HCT116 (cell line): ENCODE measurements at regions not wholly inside any gene's neighbourhood (a gene's known extent, or its start where the extent isn't known, plus 50 kb on each side); places are given as distances from the start of the nearest gene placed in this dataset.

Experiments used
- ATAC-seq: fragments of 200-7000 bp; cut with Tn5 transposase; 2 replicates; pipeline ENCODE4 v1.9.1; 2020; ENCODE audit warnings: mild to moderate bottlenecking, moderate library complexity
- BruUV-seq: library from RNA; stranded (reverse); fragments of 400-500 nt; replicated peaks from 2 replicates; lab custom pipeline; 2021; lab: Mats Ljungman, UMichigan
- CTCF ChIA-PET: fragments of 300-600 bp; sonication (Branson Sonifier 250); formaldehyde crosslinking; loops from one replicate; lab custom pipeline; 2021; ENCODE audit warnings: antibody characterized with exemption; lab: Charles Lee
- POLR2A ChIA-PET: fragments of 300-600, 350-600 bp; sonication (Branson Sonifier 250); formaldehyde crosslinking; loops from one replicate; lab custom pipeline; 2021; ENCODE audit warnings: antibody characterized with exemption; lab: Charles Lee
- RAD21 ChIA-PET, 2 experiments: fragments of 300-600 bp; sonication (Branson Sonifier 250); formaldehyde crosslinking; loops; one replicate each; lab custom pipeline; 2023; ENCODE audit warnings: low total read pairs in 2 of 2; ENCODE audit not compliant: uncharacterized antibody in 2 of 2, unreplicated experiment in 2 of 2, low non-redundant PET in 1 of 2; lab: Charles Lee
- DNase-seq: peaks from one replicate; pipeline ENCODE4 v3.0.0-alpha.2; 2010; ENCODE audit warnings: low read depth, low spot score
- H2AFZ ChIP-seq: fragments of 200-600 bp; shearing (Covaris generic), sonication (generic); 2 replicates; pipeline ENCODE4 v1.6.1; 2017; ENCODE audit warnings: low read depth, mixed run types, mixed read lengths, antibody characterized with exemption, low read length; ENCODE audit not compliant: poor library complexity, severe bottlenecking
- H3K27ac ChIP-seq: 2 replicates; pipeline ENCODE4 v1.5.1; 2012; ENCODE audit warnings: low read depth, low read length
- H3K27me3 ChIP-seq: fragments of 200-600 bp; sonication (generic); 2 replicates; pipeline ENCODE4 v1.6.1; 2016; ENCODE audit warnings: mixed run types, low read length, mixed read lengths; ENCODE audit not compliant: insufficient read depth
- H3K36me3 ChIP-seq, 2 experiments: fragments of 200-500 bp in 1 of 2; fragments of 200-600 bp in 1 of 2; sonication (Bioruptor generic) in 1 of 2; sonication (generic) in 1 of 2; 2 replicates each; pipeline versions ENCODE4 v1.5.1 to v1.6.1; 2014 to 2016; ENCODE audit warnings: low read length in 2 of 2, inconsistent platforms in 1 of 2, mixed read lengths in 1 of 2, mixed run types in 1 of 2; ENCODE audit not compliant: insufficient read depth in 2 of 2, control insufficient read depth in 1 of 2
- H3K4me1 ChIP-seq, 2 experiments: fragments of 200-600 bp in 1 of 2; sonication (generic) in 1 of 2; 2 replicates each; pipeline versions ENCODE4 v1.5.1 to v1.6.1; 2012 to 2017; ENCODE audit warnings: low read length in 2 of 2, inconsistent platforms in 1 of 2, mild to moderate bottlenecking in 1 of 2, mixed read lengths in 1 of 2, mixed run types in 1 of 2, moderate library complexity in 1 of 2; ENCODE audit not compliant: insufficient read depth in 2 of 2, control insufficient read depth in 1 of 2
- H3K4me2 ChIP-seq: fragments of 200-600 bp; sonication (generic); 2 replicates; pipeline ENCODE4 v1.6.1; 2017; ENCODE audit warnings: mixed run types, low read length, mixed read lengths
- H3K4me3 ChIP-seq, 2 experiments: fragments of 200-600 bp in 1 of 2; sonication (generic) in 1 of 2; replicated peaks in 1 of 2; 2 replicates each; pipeline ENCODE4 v1.5.1; 2011 to 2016; ENCODE audit warnings: low read length in 2 of 2, control low read depth in 1 of 2, low read depth in 1 of 2, mild to moderate bottlenecking in 1 of 2, mixed read lengths in 1 of 2, mixed run types in 1 of 2
- H3K79me2 ChIP-seq: fragments of 200-600 bp; sonication (generic); 2 replicates; pipeline ENCODE4 v1.6.1; 2017; ENCODE audit warnings: mild to moderate bottlenecking, mixed run types, low read length, moderate library complexity, mixed read lengths; ENCODE audit not compliant: insufficient read depth
- H3K9ac ChIP-seq: fragments of 200-600 bp; sonication (generic); 2 replicates; pipeline ENCODE4 v1.6.1; 2016; ENCODE audit warnings: low read length, mixed read lengths
- H3K9me2 ChIP-seq: fragments of 200-600 bp; sonication (generic), shearing (Covaris generic); 2 replicates; pipeline ENCODE4 v1.6.1; 2017; ENCODE audit warnings: mixed run types, mild to moderate bottlenecking, moderate library complexity; ENCODE audit not compliant: insufficient read depth
- H3K9me3 ChIP-seq, 2 experiments: fragments of 200-500 bp in 1 of 2; fragments of 200-600 bp in 1 of 2; sonication (Bioruptor generic) in 1 of 2; sonication (generic) in 1 of 2; 2 replicates each; pipeline ENCODE4 v1.6.1; 2014 to 2017; ENCODE audit warnings: low read length in 2 of 2, mixed read lengths in 2 of 2, inconsistent platforms in 1 of 2, low read depth in 1 of 2, mild to moderate bottlenecking in 1 of 2, mixed run types in 1 of 2, moderate library complexity in 1 of 2; ENCODE audit not compliant: control insufficient read depth in 1 of 2, insufficient read depth in 1 of 2
- H4K20me1 ChIP-seq: fragments of 200-600 bp; sonication (generic), shearing (Covaris generic); 2 replicates; pipeline ENCODE4 v1.6.1; 2017; ENCODE audit warnings: mixed run types, mild to moderate bottlenecking, moderate library complexity; ENCODE audit not compliant: insufficient read depth
- MAX ChIP-seq: IDR thresholded peaks from 2 replicates; pipeline ENCODE4 v1.6.1; 2012
- TCF7L2 ChIP-seq: IDR thresholded peaks from 2 replicates; pipeline ENCODE4 v1.7.0; 2011; ENCODE audit warnings: borderline replicate concordance, inconsistent platforms; ENCODE audit not compliant: insufficient read depth, insufficient read length; ENCODE audit errors: extremely low read depth
- ZBTB33 ChIP-seq: IDR thresholded peaks from 2 replicates; pipeline ENCODE4 v1.6.1; 2011; ENCODE audit warnings: mild to moderate bottlenecking, low read length, moderate library complexity; ENCODE audit not compliant: insufficient replicate concordance; ENCODE audit errors: extremely low read depth
- intact Hi-C: fragments of 100-400 bp; cut with micrococcal nuclease; formaldehyde crosslinking; loops from 2 replicates; pipeline ENCODE4 v1.10.0; 2022

- DNase-seq, result no peak
Measured at GRCh38 chr1:244231572-244232315, 180.7 kb downstream of the ZBTB18 start.

More at GRCh38 chr1:244231572-244232315, 180.7 kb downstream of the ZBTB18 start:
- Histone ChIP-seq H2AFZ (no peak overlapping the region), H3K9ac (no peak overlapping the region), H3K9me2 (no peaks in the 10 kb centered on the region), H3K79me2 (no peaks in the 10 kb centered on the region), H3K27me3 (no peaks in the 10 kb centered on the region), H3K9me3 (no peaks in the 10 kb centered on the region), H3K27ac (no peak overlapping the region), H3K4me2 (no peak overlapping the region), H3K4me1 (no peaks in the 10 kb centered on the region), H4K20me1 (no peaks in the 10 kb centered on the region), H3K4me3 (no peak overlapping the region), H3K36me3 (no peaks in the 10 kb centered on the region)
- no TSS peak for BruUV-seq
- ATAC-seq, result no peak
- ChIA-PET POLR2A (no interaction called here), RAD21 (no interaction called here), CTCF (no interaction called here)
- TF ChIP-seq MAX (no peak), TCF7L2 (no peak), ZBTB33 (no peak)
- intact Hi-C loops, result no loop called here
